KMS-11 (cell line): ENCODE measurements at regions not wholly inside any gene's neighbourhood (a gene's known extent, or its start where the extent isn't known, plus 50 kb on each side); places are given as distances from the start of the nearest gene placed in this dataset.
"Not testable (repeated sequence)": the region's sequence is repeated elsewhere in the genome, so short reads cannot be mapped to it uniquely, and the experiment has no call there.

Source experiments
- H2AFZ ChIP-seq: fragments of 200-600 bp; sonication (generic); 2 replicates; pipeline ENCODE4 v1.6.1; 2016; ENCODE audit warnings: antibody characterized with exemption, mixed run types, low read depth
- H3K27ac ChIP-seq: fragments of 200-600 bp; sonication (generic); 2 replicates; pipeline ENCODE4 v1.6.1; 2016; ENCODE audit warnings: mild to moderate bottlenecking, mixed run types
- H3K27me3 ChIP-seq: fragments of 200-600 bp; sonication (generic); 2 replicates; pipeline ENCODE4 v1.6.1; 2017; ENCODE audit warnings: mild to moderate bottlenecking, low read depth, mixed run types, moderate library complexity; ENCODE audit not compliant: insufficient read depth
- H3K36me3 ChIP-seq: fragments of 200-600 bp; sonication (generic); 2 replicates; pipeline ENCODE4 v1.6.1; 2017; ENCODE audit warnings: mild to moderate bottlenecking, mixed run types; ENCODE audit not compliant: insufficient read depth
- H3K4me1 ChIP-seq: fragments of 200-600 bp; sonication (generic); 2 replicates; pipeline ENCODE4 v1.6.1; 2016; ENCODE audit warnings: mild to moderate bottlenecking, low read depth, mixed run types; ENCODE audit not compliant: poor library complexity, severe bottlenecking
- H3K4me2 ChIP-seq: fragments of 200-600 bp; sonication (generic); 2 replicates; pipeline ENCODE4 v1.7.0; 2016; ENCODE audit warnings: mild to moderate bottlenecking, mixed run types
- H3K4me3 ChIP-seq: fragments of 200-600 bp; sonication (generic); IDR thresholded peaks from 2 replicates; pipeline ENCODE4 v1.6.1; 2017; ENCODE audit warnings: low read depth, low read length, mixed read lengths; ENCODE audit not compliant: insufficient read depth
- H3K79me2 ChIP-seq: fragments of 200-600 bp; sonication (generic); 2 replicates; pipeline ENCODE4 v1.6.1; 2016; ENCODE audit warnings: low read depth, mixed run types; ENCODE audit not compliant: insufficient read depth
- H3K9ac ChIP-seq: fragments of 200-600 bp; sonication (generic); 2 replicates; pipeline ENCODE4 v1.6.1; 2016; ENCODE audit warnings: mild to moderate bottlenecking, mixed run types
- H4K20me1 ChIP-seq: fragments of 200-600 bp; sonication (generic); 2 replicates; pipeline ENCODE4 v1.6.1; 2016; ENCODE audit warnings: mild to moderate bottlenecking, mixed run types; ENCODE audit not compliant: insufficient read depth
- CTCF ChIP-seq: fragments of 200-600 bp; sonication (generic); conservative IDR thresholded peaks from 2 replicates; pipeline ENCODE4 v1.6.1; 2017; ENCODE audit warnings: low read depth, mild to moderate bottlenecking, antibody characterized with exemption, low read length, moderate library complexity, mixed read lengths

- Histone ChIP-seq H3K27me3 (no peaks in the 10 kb centered on the region), H4K20me1 (no peaks in the 10 kb centered on the region), H3K36me3 (no peaks in the 10 kb centered on the region), H3K4me1 (no peaks in the 10 kb centered on the region), H3K79me2 (no peaks in the 10 kb centered on the region), H2AFZ (no peak overlapping the region), H3K4me2 (no peak overlapping the region), H3K9ac (no peak overlapping the region), H3K27ac (no peak overlapping the region), H3K4me3 (no peak overlapping the region)
- no peak for TF ChIP-seq CTCF
These were observed 105.5 kb upstream of the SLC38A2 start for GRCh38 chr12:46478123-46478522.

GRCh38 chr12:46477541-46477940 lies 105.0 kb upstream of the SLC38A2 start:
- no peaks in the 10 kb centered on the region for H3K79me2 ChIP-seq
- H4K20me1 ChIP-seq = no peaks in the 10 kb centered on the region
- no peak overlapping the region for H3K4me3 ChIP-seq
- no peaks in the 10 kb centered on the region for H3K27me3 ChIP-seq
- no peak overlapping the region for H3K27ac ChIP-seq
- no peak overlapping the region for H3K4me2 ChIP-seq
- no peaks in the 10 kb centered on the region for H3K4me1 ChIP-seq
- no peak for TF ChIP-seq CTCF
- H3K36me3 ChIP-seq = no peaks in the 10 kb centered on the region
- H2AFZ ChIP-seq = no peak overlapping the region
- no peak overlapping the region for H3K9ac ChIP-seq

GRCh38 chr12:46475972-46476645 lies 103.5 kb upstream of the SLC38A2 start:
- H3K4me1 ChIP-seq = no peaks in the 10 kb centered on the region
- no peak overlapping the region for H3K27ac ChIP-seq
- H3K4me2 ChIP-seq = no peak overlapping the region
- no peaks in the 10 kb centered on the region for H3K79me2 ChIP-seq
- H3K4me3 ChIP-seq = no peak overlapping the region
- no peaks in the 10 kb centered on the region for H3K36me3 ChIP-seq
- no peak overlapping the region for H2AFZ ChIP-seq
- H4K20me1 ChIP-seq = no peaks in the 10 kb centered on the region
- H3K27me3 ChIP-seq = no peaks in the 10 kb centered on the region
- H3K9ac ChIP-seq = no peak overlapping the region
- TF ChIP-seq CTCF = no peak

DNA sequence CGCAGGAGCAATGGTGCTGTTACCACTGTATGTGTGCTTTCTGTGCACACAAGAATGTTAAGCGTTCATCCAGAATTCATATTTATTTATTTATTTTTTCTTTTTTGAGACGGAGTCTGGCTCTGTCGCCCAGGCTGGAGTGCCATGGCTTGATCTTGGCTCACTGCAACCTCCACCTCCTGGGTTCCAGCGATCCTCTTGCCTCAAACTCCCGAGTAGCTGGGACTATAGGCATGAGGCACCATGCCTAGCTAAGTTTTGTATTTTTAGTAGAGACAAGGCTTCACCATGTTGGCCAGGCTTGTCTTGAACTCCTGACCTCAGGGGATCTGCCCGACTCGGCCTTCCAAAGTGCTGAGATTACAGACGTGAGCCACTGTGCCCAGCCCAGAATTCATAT lies 101.8 kb upstream of the SLC38A2 start:
- not testable (repeated sequence) for H3K36me3 ChIP-seq, H4K20me1 ChIP-seq, H2AFZ ChIP-seq, H3K27ac ChIP-seq, H3K4me3 ChIP-seq, H3K79me2 ChIP-seq, H3K4me2 ChIP-seq, H3K9ac ChIP-seq, H3K27me3 ChIP-seq, H3K4me1 ChIP-seq

DNA sequence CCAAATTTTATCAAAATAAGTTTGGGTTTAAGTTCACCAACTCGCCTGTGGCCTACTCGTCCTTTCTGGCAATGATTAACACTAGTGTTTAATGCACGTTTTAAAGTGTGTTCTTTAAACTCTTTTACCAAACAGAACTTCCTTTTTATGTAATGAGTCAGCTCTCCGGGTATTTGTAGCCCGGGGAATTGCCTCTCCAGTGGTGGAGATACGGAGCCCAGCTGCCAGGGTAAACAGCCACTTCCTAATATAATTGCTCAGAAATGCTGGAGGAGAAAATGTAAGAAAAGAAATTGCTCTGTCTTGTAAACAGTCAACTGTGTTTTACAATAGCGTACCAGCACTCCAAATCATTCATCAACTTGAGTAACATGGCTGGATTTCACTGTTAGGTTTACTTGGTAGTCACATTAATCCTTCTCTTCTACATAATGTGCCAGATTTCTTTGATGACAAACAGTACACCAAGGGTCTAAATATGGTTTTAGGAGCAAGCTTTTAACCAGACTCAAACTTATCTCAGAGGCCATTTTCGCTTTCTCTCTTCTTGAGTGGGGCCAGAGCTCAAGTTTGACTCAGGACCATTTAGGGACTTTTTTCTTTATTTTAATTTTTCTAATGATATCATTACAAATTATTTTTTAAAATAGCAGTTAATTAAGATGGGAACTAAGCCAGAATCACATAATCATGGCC lies 101.2 kb upstream of the SLC38A2 start:
- Histone ChIP-seq H3K27ac (no peak overlapping the region), H2AFZ (no peak overlapping the region), H3K36me3 (no peaks in the 10 kb centered on the region)

More for the DNA sequence above, 101.2 kb upstream of the SLC38A2 start:
- H3K9ac ChIP-seq = no peak overlapping the region
- H3K4me2 ChIP-seq = no peak overlapping the region
- H3K79me2 ChIP-seq = no peaks in the 10 kb centered on the region
- peaks cover 6% of the 10 kb centered on the region for H3K4me1 ChIP-seq
- H3K4me3 ChIP-seq = no peak overlapping the region
- no peak for TF ChIP-seq CTCF
- H4K20me1 ChIP-seq = no peaks in the 10 kb centered on the region
- H3K27me3 ChIP-seq = no peaks in the 10 kb centered on the region
